GM18868 (cell line): ENCODE measurements at regions not wholly inside any gene's neighbourhood (a gene's known extent, or its start where the extent isn't known, plus 50 kb on each side); places are given as distances from the start of the nearest gene placed in this dataset.
A peak's percentile ranks its signal among the peaks of the same experiment; 100 is the strongest.

Source experiments
- ATAC-seq: cut with Tn5 transposase; IDR thresholded peaks from one replicate; pipeline ENCODE4 v1.9.1; 2021; ENCODE audit warnings: mild to moderate bottlenecking, moderate library complexity; ENCODE audit not compliant: unreplicated experiment

DNA sequence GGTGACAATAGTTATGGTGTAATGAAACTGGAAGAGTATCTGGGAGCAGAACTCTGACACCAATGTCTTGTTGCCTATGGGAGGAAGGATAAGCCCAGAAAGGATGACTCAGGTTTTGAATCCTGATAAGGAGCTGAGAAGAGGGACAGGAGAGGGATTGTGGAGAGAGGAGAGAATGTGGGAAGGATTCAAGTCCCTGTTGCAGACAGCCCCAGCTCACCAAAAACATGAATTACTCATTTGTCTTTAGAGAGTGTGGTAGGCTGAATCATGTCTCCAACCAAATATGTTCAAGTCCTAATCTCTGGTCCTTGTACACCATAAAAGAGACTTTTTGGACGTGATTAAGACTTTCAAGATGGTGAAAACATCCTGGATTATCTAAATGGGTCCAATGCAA is 206.9 kb upstream of the PHYHIPL start:
- ATAC-seq, result no peak

DNA sequence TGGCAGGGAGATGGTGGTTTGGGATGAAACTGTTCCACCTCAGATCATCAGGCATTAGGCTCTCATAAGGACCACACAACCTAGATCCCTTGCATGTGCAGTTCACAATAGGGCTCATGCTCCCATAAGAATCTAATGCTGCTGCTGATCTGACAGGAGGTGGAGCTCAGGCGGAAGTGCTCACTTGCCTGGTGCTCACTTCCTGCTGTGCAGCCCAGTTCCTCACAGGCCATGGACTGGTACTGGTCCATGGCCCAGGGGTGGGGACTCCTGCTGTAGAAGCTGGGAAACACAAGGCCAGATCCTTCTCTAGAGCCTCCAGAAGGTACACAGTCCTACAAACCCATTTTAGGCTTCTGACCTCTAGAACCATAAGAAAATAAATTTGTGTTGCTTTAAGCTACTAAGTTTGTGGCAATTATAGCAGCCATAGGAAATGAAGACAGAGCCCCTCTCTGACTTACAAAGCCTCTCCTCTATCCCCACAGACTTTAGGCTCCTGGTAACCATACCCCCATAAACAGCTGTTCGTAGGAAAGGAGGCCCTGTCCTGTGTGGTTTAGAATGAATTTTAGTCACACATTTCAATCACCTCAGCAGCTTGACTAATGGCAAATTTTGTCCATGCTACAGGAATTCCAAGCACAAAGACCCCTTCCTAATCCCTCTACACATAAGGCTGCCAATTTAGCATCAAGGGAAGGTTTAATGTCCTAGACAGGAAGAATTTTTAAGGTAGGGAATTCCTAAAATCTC is 206.1 kb upstream of the PHYHIPL start:
- no peak for ATAC-seq

DNA sequence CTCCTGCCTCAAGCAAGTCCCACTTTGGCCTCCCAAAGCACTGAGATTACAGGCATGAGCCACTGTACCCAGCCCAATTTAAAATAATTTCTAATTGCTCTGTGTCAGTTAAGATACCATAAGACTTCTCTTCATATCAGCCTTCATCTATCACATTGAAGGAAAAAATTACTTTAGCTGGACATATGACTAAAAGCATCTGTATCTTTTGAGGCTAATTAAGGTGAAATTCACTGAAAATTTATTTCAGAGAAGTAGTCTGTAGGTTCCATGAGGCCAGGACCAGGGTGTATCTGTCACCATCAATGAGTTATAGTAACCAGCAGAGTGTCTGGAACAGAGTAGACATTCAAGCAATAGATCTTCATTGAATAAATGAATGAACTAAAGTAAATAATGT is 205.2 kb upstream of the PHYHIPL start:
- no peak for ATAC-seq

DNA sequence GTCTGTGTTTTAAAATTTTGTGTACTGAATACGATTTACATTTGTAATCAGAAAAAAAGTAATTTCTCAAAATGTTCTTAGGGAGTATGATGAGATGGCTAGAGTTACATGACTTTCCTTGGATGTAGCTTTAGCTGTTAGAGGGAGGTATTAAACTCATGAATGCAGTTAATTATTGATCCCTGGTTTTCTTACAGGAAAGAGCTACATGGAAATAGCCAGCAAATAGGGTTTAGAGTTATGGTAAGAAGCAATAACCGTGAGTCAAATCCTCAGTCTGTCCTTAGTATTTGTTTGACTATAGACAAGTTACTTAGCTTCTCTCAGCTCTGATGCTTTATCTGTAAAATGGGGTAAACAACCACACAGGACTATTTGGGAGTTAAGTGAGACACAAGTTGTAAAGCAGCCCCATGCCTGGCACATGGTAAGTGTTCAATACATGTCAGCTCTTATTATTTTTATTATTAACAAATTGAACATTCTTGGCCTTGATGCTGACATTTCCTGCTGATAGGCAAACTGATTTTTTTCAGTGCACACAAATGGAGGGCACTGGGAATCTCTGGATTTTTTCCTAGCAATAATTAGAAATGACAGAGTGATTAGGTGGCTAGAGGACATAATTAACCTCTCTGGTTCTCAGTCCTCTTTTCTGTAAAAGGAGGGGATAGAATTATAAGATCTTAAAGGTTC is 204.5 kb upstream of the PHYHIPL start:
- ATAC-seq, result no peak

DNA sequence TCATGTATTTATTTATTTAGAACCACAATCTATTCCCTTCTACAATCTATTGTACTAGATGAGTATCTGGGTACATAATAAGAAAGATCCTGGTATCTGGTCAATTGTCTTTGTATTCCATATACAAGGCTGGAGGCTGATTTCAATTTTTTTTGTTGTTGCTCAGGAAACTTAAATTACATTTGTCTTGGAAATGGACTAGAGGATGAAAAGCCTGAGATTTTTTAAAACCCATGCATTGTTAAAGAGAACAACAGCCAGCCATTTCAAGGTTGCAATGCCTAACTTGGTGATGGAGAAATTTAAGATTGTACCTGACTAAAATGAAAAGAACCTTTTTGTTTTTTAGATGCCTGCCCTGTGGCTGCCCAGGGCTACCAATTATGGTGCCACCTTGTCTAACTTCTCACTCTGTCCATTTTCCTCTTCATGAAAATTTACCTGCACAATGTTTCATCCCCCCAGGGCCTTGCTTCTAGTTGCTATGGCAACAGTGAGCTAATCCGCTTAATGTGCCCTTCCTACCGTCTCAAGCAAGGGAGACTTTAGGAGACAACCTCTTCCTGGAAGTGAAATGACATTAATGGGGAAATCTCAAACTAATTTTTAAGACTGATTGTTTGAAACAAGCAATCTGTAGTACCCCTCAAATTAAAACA is 203.7 kb upstream of the PHYHIPL start:
- ATAC-seq, result no peak

DNA sequence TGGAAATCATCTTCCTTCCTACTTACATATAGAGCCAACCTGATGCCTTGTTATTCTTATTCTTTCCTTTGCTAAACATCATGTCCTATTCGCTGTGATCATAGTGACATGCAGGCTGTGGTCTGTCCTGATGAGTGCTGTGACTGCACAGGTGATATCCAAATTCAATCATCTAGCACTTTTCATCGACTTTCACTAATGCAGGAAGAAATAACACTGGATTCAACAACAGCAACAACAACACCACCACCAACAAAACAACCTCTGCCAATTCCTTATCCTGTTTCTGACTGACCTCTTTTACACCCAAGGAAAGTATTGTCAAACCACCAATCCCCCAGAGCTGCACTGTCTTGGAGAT is 203.2 kb upstream of the PHYHIPL start:
- no peak for ATAC-seq

DNA sequence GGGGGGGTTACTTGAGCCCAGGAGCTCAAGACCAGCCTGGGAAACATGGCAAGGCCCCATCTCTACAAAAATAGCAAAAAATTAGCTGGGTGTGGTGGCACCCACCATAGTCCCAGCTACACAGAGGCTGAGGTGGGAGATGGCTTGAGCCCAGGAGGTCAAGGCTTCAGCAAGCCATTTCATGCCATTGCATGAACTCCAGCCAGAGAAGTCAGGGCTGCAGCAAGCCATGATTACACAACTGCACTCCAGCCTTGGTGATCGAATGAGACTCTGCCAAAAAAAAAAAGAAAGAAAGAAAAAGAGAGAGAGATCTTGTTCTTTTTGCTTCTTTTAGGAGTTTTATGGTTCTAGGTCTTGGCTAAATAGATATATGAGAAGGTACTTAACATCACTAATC is 200.2 kb upstream of the PHYHIPL start:
- no peak for ATAC-seq

DNA sequence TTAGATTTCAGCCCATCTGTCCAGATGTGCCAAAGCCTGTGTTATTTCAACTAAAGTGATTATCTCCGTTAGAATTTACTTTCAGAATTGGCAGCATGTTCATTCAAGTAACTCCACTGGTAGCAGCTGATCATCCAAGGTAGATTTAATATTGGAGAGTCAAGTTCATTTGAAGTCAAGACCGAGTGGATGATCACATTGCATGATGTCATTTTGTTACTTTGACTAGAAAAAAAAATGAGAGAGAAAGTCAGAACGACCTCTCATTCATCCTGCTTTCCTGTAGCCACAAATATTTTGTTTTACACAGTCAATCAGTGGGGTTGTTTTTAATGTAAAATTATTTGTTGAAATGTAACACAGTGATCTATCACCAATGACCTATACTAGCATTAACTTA is 196.7 kb upstream of the PHYHIPL start:
- no peak for ATAC-seq

DNA sequence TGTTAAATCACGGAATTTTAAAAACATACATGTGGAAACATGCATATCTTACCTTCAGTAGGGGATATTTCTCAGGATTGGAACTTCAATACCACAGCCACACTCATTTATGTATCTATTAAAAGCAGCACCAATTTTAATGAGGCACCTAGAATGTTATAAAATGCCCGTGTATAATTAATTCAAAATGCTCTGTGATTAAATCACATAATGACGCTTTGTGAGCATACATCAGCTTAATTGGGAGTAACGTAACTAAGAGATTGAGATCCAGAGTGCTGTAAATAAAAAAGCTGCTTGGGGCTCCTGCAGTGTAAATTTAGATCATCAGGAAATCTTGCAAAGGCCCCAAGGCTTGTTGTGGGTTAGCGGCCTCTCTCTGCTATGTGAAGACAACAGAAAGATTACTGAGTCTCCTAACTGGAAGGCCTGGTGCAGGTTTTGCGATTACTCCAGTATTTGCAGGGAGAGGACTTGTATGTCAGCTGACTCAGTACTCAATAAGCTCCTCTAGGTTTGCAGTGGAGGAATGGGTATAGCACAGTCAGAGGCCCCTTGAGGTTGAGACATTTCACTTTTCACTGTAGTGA is 195.5 kb upstream of the PHYHIPL start:
- no peak for ATAC-seq

DNA sequence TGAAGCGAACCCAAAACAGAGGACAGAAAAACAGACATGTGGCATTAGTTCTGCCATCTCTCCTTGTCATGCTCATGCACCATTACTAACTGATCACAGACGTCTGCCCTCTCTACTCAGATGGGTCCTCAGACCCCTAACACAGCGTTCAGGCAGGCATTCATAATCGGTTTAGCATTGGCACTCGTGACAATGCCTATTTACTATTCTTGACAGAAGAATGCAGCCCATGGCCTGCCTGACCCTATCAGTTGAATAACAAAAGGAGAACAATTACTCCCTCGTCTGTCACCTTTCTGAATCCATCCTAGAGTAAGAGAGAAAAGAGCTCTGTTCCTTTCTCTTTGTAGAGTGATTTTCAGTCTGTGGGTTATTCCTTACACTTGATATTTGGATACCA is 194.6 kb upstream of the PHYHIPL start:
- ATAC-seq, result no peak

DNA sequence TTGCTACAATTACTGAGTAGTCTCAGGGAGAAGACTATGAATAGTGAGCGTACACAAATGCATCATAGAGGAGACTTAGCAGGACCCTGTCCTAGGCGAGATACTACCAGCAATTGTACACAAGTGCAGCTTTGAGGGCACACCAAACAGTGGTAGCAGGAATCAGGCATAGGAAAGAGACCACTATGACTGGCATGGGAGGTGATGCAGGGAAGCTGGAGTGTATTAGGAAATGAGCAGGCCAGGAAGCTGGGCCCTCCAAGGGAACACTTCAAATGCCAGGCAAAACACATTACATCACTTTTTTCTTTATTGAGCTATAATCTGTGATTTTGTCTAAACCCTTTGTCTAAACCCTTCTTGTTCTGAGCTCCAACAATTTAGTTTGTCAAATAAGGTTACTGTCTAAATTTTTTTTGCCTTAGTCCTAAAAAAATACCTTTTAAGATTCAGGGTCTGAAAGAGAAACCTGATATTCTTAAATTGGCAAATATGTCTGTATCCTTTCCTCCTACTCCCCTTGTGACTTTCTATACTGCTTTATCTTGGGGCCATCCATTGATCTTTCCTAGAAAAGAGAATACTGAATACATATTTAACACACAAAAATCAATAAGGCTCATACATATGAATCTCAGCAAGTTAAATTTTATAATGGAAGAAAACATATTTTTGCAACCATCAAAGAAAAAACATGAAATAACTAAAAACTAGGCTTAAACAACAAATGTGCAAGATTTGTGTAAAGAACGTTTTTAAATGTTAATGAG is 193.8 kb upstream of the PHYHIPL start:
- ATAC-seq, result no peak

DNA sequence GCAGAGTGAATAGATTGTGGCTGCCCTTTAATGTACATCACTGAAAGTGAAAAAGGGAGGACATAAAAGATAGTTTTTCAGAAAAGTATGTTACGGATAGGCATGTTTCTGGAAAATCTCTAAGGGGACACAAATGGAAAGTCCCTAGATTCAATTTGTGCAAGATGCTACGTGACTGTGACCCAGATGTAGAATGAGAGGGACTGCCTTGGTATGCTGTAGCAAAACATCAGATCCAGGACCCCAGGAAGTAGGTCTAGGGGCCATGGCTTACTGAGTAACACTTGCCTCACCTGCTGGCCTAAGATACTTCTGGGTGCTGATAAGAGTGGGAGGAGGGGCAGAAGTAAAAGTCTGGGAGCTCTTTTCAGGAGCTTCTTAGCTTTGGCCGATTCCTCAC is 191.2 kb upstream of the PHYHIPL start:
- ATAC-seq, result no peak

DNA sequence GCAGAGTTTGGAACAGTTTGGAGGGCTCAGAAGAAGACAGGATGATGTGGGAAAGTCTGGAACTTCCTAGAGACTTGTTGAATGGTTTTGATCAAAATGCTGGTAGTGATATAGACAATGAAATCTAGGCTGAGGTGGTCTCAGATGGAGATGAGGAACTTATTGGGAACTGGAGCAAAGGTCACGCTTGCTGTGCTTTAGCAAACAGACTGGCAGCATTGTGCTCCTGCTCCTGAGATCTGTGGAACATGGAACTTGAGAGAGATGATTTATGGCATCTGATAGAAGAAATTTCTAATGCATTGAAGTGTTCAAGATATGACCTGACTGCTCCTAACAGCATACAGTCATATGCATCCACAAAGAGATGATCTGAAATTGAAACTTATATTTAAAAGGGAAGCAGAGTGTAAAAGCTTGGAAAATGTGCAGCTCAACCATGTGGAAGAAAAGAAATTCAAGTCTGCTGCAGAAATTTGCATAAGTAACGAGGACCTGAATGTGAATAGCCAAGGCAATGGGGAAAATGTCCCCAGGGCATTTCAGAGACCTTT is 186.9 kb upstream of the PHYHIPL start:
- no peak for ATAC-seq

DNA sequence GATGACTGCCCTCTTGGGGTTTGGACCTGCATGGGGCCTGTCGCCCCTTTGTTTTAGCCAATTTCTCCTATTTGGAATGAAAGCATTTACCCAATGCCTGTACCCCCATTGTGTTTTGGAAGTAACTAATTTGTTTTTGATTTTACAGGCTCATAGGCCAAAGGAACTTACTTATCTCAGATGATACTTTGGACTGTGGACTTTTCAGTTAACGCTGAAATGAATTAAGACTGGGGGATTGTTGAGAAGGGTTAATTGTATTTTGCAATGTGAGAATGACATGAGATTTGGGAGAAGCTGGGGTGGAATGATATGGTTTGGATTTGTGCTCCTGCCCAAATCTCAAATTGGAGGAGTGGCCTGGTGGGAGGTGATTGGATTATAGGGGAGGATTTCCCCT is 185.8 kb upstream of the PHYHIPL start:
- no peak for ATAC-seq

DNA sequence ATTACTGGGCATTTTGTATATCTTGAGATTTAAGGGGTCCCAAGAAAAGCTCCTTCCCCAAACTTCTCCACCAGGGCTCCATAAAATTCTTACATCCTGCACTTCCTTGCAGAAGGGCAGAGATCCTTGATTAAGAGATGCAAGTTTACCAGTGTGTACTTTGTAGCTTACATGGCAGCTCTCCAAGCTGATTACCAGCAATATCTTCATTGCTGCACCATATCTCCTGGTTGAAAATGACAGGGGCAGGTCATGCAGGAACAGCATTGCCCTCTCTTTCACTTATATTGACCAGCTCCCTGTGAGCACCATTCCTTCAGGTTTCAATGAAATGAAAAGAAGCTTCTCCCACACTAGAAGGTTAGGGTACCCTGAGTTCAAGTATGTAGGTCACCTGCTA is 184.6 kb upstream of the PHYHIPL start:
- ATAC-seq, result no peak

DNA sequence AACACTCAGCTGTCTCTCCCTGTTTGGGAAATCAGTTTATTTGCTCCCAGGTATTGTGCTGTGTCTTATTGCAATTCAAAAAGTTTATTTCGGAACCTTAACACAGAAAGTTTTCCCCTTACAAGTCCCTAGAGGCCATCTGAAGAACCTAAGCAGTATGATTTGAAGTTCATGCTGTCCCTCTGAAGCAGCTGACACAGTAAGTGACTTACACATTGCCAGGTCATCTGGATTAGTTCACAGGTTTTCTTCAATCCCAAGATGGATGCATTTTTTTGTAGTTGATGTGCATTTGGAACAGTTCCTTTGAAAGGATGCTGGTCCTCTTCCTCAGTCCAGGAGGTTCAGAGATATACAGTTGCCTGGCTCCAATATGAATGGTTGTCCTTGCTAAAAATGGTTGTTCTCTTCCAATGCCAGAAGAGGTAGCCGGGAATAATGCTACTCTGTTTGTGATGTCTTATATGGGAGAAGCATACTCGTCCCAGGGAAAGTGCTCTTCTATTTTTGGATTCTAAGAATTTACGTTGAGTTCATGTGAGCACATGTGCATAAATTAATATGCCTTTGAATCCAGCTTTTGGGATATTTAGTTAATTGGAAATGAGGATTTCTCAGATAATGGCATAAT is 183.5 kb upstream of the PHYHIPL start:
- no peak for ATAC-seq

DNA sequence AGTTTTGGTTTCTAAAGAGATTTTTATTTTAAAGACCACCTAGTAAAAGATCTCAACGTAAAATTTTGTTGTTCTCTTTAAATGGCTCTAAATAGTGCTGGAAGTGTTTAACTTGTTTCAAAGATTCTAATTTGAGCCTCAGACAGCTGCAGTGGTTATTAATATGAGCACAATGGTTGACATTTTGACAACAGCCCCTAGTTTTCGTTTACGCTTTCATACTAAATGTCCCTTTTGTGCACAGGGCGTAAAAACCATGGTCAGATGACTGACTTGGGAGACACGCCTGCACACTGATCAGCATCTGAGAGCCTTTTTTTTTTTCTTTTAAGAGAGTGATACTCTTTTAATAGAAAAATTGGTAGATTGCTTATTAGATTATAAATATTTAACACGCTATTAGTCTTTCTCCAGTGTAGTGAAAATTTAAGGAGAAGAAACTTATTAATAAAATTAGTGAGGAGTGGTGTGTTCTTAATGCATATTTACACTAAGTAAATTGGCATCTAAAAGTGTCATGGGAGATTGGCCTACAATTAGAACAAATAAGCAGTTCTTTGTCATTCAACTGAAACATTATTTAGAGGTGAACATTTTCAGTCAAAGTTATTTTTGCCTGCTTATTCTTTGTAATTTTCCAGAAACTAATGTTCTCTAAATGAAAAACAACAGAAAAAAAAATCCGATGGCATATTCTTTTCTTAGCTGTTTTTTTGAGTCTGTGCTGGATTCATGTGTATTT is 182.8 kb upstream of the PHYHIPL start:
- ATAC-seq, result peak; percentile 88

DNA sequence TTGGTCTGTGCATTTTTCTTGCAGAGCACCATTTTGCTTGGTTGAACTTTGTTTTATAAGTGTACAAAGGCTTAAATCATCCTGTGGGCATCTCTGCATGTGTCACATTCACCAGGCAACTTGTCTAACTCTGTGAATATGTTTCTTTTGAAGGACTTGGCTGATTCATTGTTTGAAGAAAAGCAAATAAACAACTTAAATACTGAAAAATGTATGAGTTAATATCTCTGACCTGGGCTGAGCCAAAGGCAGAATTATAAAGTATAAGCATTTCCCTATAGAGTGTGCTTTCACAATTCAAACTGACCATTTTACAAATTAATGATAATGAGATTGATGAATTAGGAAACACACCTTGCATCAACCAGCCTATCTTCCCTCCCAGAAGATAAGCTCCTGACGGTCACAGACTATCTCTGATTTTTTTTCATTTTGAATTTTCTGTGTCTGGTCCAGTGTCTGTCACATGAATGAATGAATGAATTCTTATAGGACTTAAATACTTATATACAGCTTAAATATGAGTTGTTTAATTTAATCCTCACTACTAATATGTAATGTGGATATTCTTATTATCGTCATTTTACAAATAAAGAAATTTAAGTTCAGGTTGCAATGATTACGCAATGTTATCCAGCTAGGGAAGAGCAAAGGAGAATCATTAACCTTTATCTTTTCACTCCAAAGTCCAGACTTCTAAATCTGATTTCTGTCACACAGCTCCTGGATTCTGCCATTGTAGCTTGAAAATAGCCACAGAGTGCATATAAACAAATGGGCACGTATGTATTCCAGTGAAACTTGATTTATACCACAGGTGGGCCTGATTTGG is 182.0 kb upstream of the PHYHIPL start:
- no peak for ATAC-seq
